ENCODE measurements at regions not wholly inside any gene's neighbourhood (a gene's known extent, or its start where the extent isn't known, plus 50 kb on each side); places are given as distances from the start of the nearest gene placed in this dataset.

DNA sequence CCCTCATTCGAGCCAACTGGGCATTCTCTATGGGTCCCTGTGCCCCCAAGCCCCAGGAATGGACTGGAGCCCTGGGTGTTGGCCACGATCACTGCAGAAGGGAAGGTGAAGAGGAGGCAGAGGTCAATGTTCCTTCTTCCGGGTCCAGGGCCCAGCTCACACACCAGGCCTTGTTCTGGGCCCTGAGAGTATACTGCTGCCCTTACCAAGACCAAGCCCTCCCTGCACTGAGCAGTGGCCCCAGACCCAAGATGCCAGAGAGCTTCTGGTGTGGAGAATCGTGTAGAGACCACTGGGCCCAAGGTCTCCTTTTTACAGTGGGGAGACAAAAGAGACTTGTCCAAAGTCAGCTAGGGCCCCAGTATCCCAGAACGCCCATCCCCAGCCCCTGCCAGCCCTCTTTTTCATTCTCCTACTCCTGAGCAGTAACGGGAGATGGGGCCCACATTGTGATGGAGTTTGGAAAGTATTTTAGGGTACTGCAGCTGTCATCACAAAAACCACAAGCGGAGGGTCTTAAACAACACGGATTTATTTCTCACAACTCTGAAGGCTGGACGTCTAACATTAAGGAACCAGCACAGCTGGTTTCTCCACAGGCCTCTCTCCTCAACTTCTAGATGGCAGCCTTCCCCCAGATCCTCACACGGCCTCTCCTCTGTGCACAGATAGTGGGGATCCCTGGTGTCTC is 79.4 kb downstream of the PDGFA start:
- TF ChIP-seq, protein P1, sequence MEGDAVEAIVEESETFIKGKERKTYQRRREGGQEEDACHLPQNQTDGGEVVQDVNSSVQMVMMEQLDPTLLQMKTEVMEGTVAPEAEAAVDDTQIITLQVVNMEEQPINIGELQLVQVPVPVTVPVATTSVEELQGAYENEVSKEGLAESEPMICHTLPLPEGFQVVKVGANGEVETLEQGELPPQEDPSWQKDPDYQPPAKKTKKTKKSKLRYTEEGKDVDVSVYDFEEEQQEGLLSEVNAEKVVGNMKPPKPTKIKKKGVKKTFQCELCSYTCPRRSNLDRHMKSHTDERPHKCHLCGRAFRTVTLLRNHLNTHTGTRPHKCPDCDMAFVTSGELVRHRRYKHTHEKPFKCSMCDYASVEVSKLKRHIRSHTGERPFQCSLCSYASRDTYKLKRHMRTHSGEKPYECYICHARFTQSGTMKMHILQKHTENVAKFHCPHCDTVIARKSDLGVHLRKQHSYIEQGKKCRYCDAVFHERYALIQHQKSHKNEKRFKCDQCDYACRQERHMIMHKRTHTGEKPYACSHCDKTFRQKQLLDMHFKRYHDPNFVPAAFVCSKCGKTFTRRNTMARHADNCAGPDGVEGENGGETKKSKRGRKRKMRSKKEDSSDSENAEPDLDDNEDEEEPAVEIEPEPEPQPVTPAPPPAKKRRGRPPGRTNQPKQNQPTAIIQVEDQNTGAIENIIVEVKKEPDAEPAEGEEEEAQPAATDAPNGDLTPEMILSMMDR (IDR thresholded peaks at IDR 0.05): no peak
- Histone ChIP-seq H3K9me3 (no peaks in the 10 kb centered on the region), H3K27me3 (no peaks in the 10 kb centered on the region), H3K4me3 (no peak overlapping the region), H3K4me1 (no peaks in the 10 kb centered on the region), H3K36me3 (no peaks in the 10 kb centered on the region), H3K27ac (no peak overlapping the region)
- DNase-seq: no peak
- ATAC-seq: no peak
- intact Hi-C loops (cut with DNase I): no loop called here

DNA sequence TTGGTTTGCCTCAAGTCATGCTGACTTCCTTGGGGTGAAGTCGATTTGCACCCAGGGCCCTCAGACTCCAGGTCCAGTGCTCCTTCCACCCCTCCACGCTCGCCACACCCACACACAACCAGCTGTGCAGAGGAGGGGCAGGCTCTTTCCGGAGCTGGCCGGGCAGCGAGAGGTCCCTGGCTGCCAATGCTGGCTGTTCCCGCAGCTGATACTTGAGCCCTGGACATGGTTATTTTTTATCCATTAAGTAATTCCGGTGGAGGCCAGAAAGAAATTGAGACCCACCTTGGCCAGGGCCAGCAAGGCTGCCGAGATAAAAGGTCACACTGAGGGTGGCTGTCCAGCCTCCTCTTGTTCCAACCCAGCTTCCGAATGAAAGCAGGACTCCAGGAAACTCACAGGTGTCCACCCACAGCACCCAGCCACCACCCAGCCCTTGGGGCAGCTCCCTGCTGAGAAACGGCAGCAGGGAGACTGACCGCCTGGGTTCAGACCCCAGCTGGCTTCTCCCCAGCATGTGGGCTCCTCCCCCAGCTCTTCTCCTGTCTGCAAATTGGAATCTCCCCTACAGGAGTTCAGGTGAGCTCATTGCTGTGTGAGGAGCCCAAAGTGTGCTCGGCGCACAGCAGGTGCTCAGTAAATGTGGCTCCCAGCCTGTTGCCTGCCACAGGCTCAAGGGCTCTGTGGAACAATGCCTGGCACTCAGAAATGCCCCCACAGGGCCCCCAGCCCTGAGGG is 77.8 kb downstream of the PDGFA start:
- DNase-seq: no peak

DNA sequence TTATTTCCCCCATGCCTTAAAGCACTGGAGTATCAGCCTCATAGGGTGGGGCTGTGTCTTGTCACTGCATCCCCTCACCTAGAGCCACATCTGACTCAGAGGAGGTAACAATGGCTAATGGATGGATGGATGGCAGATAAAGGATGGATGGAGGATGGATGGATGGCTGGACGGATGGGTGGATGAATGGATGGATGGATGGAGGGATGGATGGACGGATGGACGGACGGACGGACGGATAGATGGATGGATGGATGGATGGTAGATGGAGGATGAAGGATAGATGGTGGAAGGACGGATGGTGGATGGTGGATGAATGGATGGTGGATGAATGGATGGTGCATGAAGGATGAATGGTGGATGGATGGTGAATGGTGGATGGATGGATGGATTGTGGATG is 77.2 kb downstream of the PDGFA start:
- no peaks in the 10 kb centered on the region for H3K27me3 ChIP-seq
- no peaks in the 10 kb centered on the region for H3K4me1 ChIP-seq
- H3K9me3 ChIP-seq: no peaks in the 10 kb centered on the region
- no peak overlapping the region for H3K27ac ChIP-seq
- TF ChIP-seq, protein P1 (IDR thresholded peaks at IDR 0.05): no peak
- no peak overlapping the region for H3K4me3 ChIP-seq
- H3K36me3 ChIP-seq: no peaks in the 10 kb centered on the region
- ATAC-seq (no peak), DNase-seq (no peak)
- intact Hi-C loops (cut with DNase I): no loop called here

More for the DNA sequence above, 77.8 kb downstream of the PDGFA start:
- no peaks in the 10 kb centered on the region for H3K9me3 ChIP-seq
- intact Hi-C loops (cut with DNase I): no loop called here
- TF ChIP-seq, protein P1 (IDR thresholded peaks at IDR 0.05): no peak
- no peaks in the 10 kb centered on the region for H3K36me3 ChIP-seq
- no peaks in the 10 kb centered on the region for H3K27me3 ChIP-seq
- H3K4me1 ChIP-seq: no peaks in the 10 kb centered on the region
- H3K4me3 ChIP-seq: no peak overlapping the region
- H3K27ac ChIP-seq: no peak overlapping the region
- ATAC-seq: no peak

DNA sequence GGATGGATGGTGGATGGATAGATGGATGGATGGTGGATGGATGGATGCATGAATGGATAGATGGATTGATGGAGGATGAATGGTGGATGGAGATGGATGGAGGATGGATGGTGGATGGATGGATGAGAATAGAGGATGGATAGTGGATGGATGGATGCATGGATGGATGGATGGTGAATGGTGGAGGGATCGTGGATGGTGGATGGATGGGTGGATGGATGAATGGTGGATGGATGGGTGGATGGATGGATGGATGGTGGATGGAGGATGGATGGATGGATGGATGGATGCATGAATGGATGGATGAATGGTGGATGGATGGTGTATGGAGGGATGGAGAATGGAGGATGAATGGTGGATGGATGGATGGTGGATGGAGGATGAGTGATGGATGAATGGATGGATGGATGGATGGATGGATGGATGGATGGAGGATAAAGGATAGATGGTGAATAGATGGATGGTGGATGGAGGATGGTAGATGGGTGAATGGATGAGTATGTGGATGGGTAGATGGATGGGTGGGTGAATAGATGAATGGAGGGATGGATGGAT is 76.3 kb downstream of the PDGFA start:
- no peak for DNase-seq
- H3K27ac ChIP-seq: no peak overlapping the region
- H3K4me1 ChIP-seq: no peaks in the 10 kb centered on the region
- no peak overlapping the region for H3K4me3 ChIP-seq
- TF ChIP-seq, protein P1 (IDR thresholded peaks at IDR 0.05): no peak
- H3K9me3 ChIP-seq: no peaks in the 10 kb centered on the region
- no peaks in the 10 kb centered on the region for H3K36me3 ChIP-seq
- no peaks in the 10 kb centered on the region for H3K27me3 ChIP-seq
- no peak for ATAC-seq
- intact Hi-C loops (cut with DNase I): no loop called here

DNA sequence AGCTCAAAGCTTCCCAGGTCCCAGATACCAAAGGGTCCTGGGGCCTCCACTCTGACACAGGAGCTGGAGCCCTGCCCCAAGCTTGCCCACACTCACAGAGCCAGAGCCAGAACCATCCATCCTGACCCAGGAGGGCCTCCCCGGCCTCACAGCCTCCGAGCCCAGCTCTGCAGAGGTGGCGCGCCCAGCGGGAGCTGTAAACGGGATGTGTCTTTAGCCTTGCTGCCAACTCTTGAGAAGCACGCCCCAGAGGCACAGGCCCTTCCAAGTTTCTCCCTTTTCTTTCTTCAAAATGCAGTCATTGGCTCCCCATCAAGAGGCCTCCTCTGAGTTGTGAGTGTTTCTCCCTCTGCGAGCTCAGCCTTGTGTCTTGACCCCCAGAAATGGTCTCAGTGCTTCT is 75.0 kb downstream of the PDGFA start:
- TF ChIP-seq, protein P1 (IDR thresholded peaks at IDR 0.05): no peak
- no peaks in the 10 kb centered on the region for H3K9me3 ChIP-seq
- no peak overlapping the region for H3K27ac ChIP-seq
- H3K4me3 ChIP-seq: no peak overlapping the region
- H3K36me3 ChIP-seq: no peaks in the 10 kb centered on the region
- DNase-seq: no peak
- intact Hi-C loops (cut with DNase I): no loop called here
- no peaks in the 10 kb centered on the region for H3K4me1 ChIP-seq
- no peaks in the 10 kb centered on the region for H3K27me3 ChIP-seq
- no peak for ATAC-seq

All from upper lobe of right lung (tissue), 1 donor.